ENCODE measurements at regions not wholly inside any gene's neighbourhood (a gene's known extent, or its start where the extent isn't known, plus 50 kb on each side); places are given as distances from the start of the nearest gene placed in this dataset.

DNA sequence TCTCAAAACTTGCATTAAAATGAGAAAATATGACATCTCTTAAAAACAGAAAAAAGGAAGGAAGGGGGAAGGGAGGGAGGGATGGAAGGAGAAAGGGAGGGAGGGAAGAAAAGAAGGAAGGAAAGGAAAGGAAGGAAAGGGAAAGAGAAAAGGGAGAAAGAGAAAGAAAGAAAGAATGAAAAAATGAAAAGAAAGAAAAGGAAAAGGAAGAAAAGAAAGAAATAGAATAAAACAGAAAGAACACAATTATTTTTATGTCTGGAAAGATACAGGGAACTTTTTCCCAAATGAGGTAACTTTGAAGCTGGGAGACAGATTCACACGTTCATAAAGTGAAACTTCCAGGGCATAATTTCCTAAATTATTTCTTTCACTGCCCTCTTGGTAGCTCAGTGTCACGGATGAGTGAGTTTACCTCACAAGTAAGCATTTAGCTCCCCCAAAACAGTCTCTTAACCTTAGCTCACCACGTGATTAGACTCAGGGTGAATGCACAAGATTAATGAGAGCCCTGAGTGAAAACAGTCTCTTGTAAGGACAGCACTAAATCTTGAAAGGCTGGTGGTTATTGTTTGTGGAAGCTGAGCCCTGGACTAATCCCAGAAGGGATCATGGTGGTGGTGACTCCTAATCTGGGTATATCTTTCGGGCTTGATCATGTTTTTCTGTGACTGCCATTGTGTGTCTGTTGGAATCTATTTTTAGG lies 74.1 kb upstream of the HDAC9 start:
- no peak for TF ChIP-seq POLR2A (IDR thresholded peaks at IDR 0.05)
- TF ChIP-seq, protein P1, sequence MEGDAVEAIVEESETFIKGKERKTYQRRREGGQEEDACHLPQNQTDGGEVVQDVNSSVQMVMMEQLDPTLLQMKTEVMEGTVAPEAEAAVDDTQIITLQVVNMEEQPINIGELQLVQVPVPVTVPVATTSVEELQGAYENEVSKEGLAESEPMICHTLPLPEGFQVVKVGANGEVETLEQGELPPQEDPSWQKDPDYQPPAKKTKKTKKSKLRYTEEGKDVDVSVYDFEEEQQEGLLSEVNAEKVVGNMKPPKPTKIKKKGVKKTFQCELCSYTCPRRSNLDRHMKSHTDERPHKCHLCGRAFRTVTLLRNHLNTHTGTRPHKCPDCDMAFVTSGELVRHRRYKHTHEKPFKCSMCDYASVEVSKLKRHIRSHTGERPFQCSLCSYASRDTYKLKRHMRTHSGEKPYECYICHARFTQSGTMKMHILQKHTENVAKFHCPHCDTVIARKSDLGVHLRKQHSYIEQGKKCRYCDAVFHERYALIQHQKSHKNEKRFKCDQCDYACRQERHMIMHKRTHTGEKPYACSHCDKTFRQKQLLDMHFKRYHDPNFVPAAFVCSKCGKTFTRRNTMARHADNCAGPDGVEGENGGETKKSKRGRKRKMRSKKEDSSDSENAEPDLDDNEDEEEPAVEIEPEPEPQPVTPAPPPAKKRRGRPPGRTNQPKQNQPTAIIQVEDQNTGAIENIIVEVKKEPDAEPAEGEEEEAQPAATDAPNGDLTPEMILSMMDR (IDR thresholded peaks at IDR 0.05 in 4 of 5, conservative IDR thresholded peaks at IDR 0.05 in 1 of 5), result no peak
- intact Hi-C loops (cut with DNase I; ENCODE audit: low total_unique reads), result no loop called here

DNA sequence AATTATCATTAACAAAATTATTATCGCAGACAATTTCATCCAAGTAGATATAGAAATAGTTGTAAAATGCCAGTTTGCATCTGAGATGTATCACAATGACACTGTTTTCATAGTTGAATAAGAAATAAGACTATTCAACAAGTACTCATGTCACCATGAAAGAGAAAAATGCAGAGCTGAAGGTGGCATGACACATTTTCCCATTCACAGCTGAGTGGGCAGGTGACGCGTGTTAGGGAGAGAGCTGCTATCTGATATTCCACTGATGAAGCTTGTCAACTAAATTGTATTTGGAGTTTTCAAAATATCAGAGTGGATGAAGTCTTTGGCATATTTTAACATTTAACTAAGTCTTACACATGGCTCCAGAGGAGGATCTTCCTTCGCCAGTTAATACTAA lies 70.3 kb upstream of the HDAC9 start:
- Histone ChIP-seq H3K27me3 (no peaks in the 10 kb centered on the region), H3K4me1 (peaks cover 4 to 6% of the 10 kb centered on the region in 2 donors), H3K4me3 (no peak overlapping the region), H3K27ac (no peak overlapping the region), H3K36me3 (no peaks in the 10 kb centered on the region), H3K9me3 (no peaks in the 10 kb centered on the region)
- intact Hi-C loops (cut with DNase I; ENCODE audit: low total_unique reads) (no loop called here), in situ Hi-C loops (cut with MboI; ENCODE audit: low sequenced_read_pairs in 4 of 4) (no loop called here)
- ATAC-seq (no peak), DNase-seq (no peak)
- TF ChIP-seq, protein P1 (IDR thresholded peaks at IDR 0.05 in 4 of 5, conservative IDR thresholded peaks at IDR 0.05 in 1 of 5), result no peak
- TF ChIP-seq POLR2A (IDR thresholded peaks at IDR 0.05), result no peak

More for the DNA sequence above, 74.1 kb upstream of the HDAC9 start:
- Histone ChIP-seq H3K4me3 (no peak overlapping the region), H3K36me3 (no peaks in the 10 kb centered on the region), H3K4me1 (peaks cover 4 to 6% of the 10 kb centered on the region in 2 donors), H3K27ac (no peak overlapping the region), H3K9me3 (no peaks in the 10 kb centered on the region), H3K27me3 (no peaks in the 10 kb centered on the region)
- no peak for DNase-seq
- no peak for ATAC-seq
- in situ Hi-C loops (cut with MboI; ENCODE audit: low sequenced_read_pairs in 4 of 4), result no loop called here

DNA sequence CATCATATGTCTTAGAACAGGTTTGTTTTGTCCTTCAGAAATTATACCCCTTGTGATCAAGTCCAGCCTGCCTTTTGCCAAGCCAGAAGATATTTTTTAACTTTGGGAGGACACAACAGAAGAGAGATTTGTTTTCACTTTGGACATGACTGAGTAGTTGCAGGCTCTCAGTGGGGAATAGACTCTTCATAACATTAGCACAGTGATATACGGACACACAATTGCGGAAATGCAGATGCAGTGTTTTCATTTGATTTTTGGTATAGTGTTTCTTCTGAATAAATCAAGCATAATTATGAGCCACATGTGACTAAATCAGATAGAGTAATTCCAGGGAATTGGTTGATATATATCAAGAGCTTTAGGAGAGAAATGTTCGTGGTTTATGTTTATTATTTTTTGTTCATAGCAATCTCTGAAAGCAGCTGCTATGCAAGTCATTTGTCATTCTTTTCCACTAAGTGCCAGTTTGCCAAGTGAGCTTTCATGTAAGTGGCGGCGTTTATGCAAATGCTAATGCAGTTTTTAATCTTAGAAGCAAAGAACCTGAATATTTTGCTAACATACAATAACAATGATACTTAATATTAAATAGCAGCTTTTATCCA lies 69.6 kb upstream of the HDAC9 start:
- TF ChIP-seq POLR2A (IDR thresholded peaks at IDR 0.05), result no peak
- TF ChIP-seq, protein P1 (IDR thresholded peaks at IDR 0.05 in 4 of 5, conservative IDR thresholded peaks at IDR 0.05 in 1 of 5), result no peak
- Histone ChIP-seq H3K27ac (no peak overlapping the region), H3K9me3 (no peaks in the 10 kb centered on the region), H3K4me3 (no peak overlapping the region), H3K4me1 (peaks cover 4 to 6% of the 10 kb centered on the region in 2 donors), H3K27me3 (no peaks in the 10 kb centered on the region), H3K36me3 (no peaks in the 10 kb centered on the region)
- no peak for DNase-seq
- intact Hi-C loops (cut with DNase I; ENCODE audit: low total_unique reads) (no loop called here), in situ Hi-C loops (cut with MboI; ENCODE audit: low sequenced_read_pairs in 4 of 4) (no loop called here)
- ATAC-seq, result no peak

DNA sequence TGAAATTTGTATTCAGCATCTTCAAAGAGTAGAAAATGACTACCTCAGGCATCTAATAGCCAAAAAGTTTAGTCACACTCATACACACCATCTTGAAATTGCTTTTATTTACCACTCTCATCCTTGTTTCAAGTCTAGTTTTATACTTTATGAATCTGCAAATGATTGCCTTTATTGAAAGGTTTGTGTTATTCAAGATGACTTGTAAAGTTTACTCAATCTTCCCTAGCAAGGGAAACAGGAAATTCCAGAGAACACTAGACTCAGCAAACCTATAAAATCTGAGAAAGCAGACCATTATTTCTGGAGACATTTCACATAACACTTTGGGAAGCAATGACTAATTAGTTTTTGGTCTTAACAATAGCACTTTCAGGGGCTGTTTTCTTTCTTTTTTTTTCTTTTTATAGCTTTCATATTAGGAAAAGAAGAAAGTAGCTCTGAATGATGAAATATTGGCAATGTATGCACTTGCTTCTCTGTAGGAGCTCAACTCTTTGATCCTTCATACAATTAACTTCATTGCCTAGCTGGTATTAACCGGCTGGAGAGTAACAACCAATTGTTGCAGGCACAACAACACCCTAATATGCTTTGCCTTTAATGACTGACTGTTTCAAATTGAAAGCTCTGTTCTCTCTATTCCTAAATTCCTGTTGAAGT lies 68.9 kb upstream of the HDAC9 start:
- no peak for ATAC-seq
- no peaks in the 10 kb centered on the region for H3K9me3 ChIP-seq
- no peaks in the 10 kb centered on the region for H3K27me3 ChIP-seq
- peaks cover under 1 to 4% of the 10 kb centered on the region in 2 donors for H3K4me1 ChIP-seq
- in situ Hi-C loops (cut with MboI; ENCODE audit: low sequenced_read_pairs in 4 of 4) (no loop called here), intact Hi-C loops (cut with DNase I; ENCODE audit: low total_unique reads) (no loop called here)
- no peaks in the 10 kb centered on the region for H3K36me3 ChIP-seq
- DNase-seq, result no peak
- H3K4me3 ChIP-seq, result no peak overlapping the region
- H3K27ac ChIP-seq, result no peak overlapping the region
- no peak for TF ChIP-seq POLR2A (IDR thresholded peaks at IDR 0.05)
- TF ChIP-seq, protein P1 (IDR thresholded peaks at IDR 0.05 in 4 of 5, conservative IDR thresholded peaks at IDR 0.05 in 1 of 5), result no peak

Measured in gastrocnemius medialis (tissue), 4 donors.